ENCODE measurements at regions not wholly inside any gene's neighbourhood (a gene's known extent, or its start where the extent isn't known, plus 50 kb on each side); places are given as distances from the start of the nearest gene placed in this dataset.

- no peak overlapping the region for H3K4me3 Mint-ChIP-seq (ENCODE audit: low read depth, unreplicated experiment)
- no peaks in the 10 kb centered on the region for H3K36me3 Mint-ChIP-seq (ENCODE audit: insufficient read depth, unreplicated experiment)
- intact Hi-C loops (cut with micrococcal nuclease; ENCODE audit: unreplicated experiment) = no loop called here
- no peaks in the 10 kb centered on the region for H3K4me1 Mint-ChIP-seq (ENCODE audit: low read depth, unreplicated experiment)
- no peak overlapping the region for H3K27ac Mint-ChIP-seq (ENCODE audit: unreplicated experiment)
- DNase-seq = no peak
- no peaks in the 10 kb centered on the region for H3K9me3 Mint-ChIP-seq (ENCODE audit: low read depth, unreplicated experiment)
- peaks cover 49% of the 10 kb centered on the region for H3K27me3 Mint-ChIP-seq (ENCODE audit: unreplicated experiment)
- no peak for TF ChIP-seq CTCF (IDR thresholded peaks at IDR 0.05; ENCODE audit: unreplicated experiment)
- CTCF ChIA-PET = no interaction called here
- no TSS peak for BruUV-seq (replicated peaks)
These were observed 175.8 kb downstream of the ACTR3 start for GRCh38 chr2:114065731-114066130.

DNA sequence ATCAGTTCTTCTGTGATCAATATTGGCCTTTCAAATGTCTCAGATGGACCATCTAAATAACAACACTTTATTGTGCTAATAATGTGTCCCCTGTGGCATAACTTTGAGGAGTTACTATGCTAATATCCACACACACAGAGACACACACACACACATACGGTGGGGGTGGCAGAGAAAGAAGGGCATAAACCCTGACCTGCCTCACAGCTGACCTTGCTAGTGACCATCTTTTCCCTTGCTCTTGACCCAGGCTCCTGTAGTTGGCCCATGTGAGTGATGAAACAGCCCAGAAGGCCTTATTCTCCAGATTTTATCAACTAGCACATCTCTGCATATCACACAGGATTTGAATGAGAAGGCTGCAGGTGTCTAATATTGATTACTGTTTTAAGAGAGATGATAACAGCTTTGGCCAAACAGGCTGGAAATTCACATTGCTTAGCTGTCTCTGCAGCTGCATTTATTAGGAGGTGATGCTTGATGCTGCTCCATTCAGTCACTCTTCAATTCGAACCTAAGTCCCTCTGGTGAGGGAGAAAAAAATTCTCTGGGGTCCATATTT is 176.4 kb downstream of the ACTR3 start:
- no peaks in the 10 kb centered on the region for H3K9me3 Mint-ChIP-seq (ENCODE audit: low read depth, unreplicated experiment)
- CTCF ChIA-PET = no interaction called here
- no peak overlapping the region for H3K4me3 Mint-ChIP-seq (ENCODE audit: low read depth, unreplicated experiment)
- intact Hi-C loops (cut with micrococcal nuclease; ENCODE audit: unreplicated experiment) = no loop called here
- no peaks in the 10 kb centered on the region for H3K4me1 Mint-ChIP-seq (ENCODE audit: low read depth, unreplicated experiment)
- H3K36me3 Mint-ChIP-seq (ENCODE audit: insufficient read depth, unreplicated experiment) = no peaks in the 10 kb centered on the region
- peaks cover 54% of the 10 kb centered on the region for H3K27me3 Mint-ChIP-seq (ENCODE audit: unreplicated experiment)
- no peak for DNase-seq
- TF ChIP-seq CTCF (IDR thresholded peaks at IDR 0.05; ENCODE audit: unreplicated experiment) = no peak
- BruUV-seq (replicated peaks) = no TSS peak
- H3K27ac Mint-ChIP-seq (ENCODE audit: unreplicated experiment) = no peak overlapping the region

DNA sequence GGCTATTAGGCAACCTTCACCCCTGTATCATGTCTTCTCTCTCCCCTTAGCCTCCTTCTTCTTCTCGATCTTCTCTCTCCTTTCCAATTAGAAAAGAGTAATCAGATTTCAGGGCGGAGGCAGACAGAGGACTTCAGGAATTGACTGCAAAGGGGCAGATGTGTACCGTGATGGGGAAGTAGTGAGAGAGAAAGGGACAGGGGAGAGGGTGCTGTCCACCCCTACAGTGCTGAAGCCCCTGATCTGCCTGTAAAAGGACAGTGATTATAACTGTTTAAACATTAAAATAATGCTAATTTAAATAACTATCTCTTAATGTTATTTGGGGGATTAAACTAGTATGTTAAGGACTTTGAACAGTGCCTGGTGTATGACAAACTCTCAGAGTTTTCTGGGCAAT is 178.5 kb downstream of the ACTR3 start:
- peaks cover 66% of the 10 kb centered on the region for H3K27me3 Mint-ChIP-seq (ENCODE audit: unreplicated experiment)
- intact Hi-C loops (cut with micrococcal nuclease; ENCODE audit: unreplicated experiment) = no loop called here
- DNase-seq = peak; percentile 16
- no peak overlapping the region for H3K4me3 Mint-ChIP-seq (ENCODE audit: low read depth, unreplicated experiment)
- H3K9me3 Mint-ChIP-seq (ENCODE audit: low read depth, unreplicated experiment) = no peaks in the 10 kb centered on the region
- no peaks in the 10 kb centered on the region for H3K4me1 Mint-ChIP-seq (ENCODE audit: low read depth, unreplicated experiment)
- no peak for TF ChIP-seq CTCF (IDR thresholded peaks at IDR 0.05; ENCODE audit: unreplicated experiment)
- CTCF ChIA-PET = no interaction called here
- BruUV-seq (replicated peaks) = no TSS peak
- no peaks in the 10 kb centered on the region for H3K36me3 Mint-ChIP-seq (ENCODE audit: insufficient read depth, unreplicated experiment)
- no peak overlapping the region for H3K27ac Mint-ChIP-seq (ENCODE audit: unreplicated experiment)

GRCh38 chr2:114076961-114077360 is 187.1 kb downstream of the ACTR3 start:
- H3K4me3 Mint-ChIP-seq (ENCODE audit: low read depth, unreplicated experiment) = peak overlapping the region; percentile 23
- H3K9me3 Mint-ChIP-seq (ENCODE audit: low read depth, unreplicated experiment) = no peaks in the 10 kb centered on the region
- no peak for TF ChIP-seq CTCF (IDR thresholded peaks at IDR 0.05; ENCODE audit: unreplicated experiment)
- intact Hi-C loops (cut with micrococcal nuclease; ENCODE audit: unreplicated experiment) = loop anchor here (10.0 kb wide), 1 partner anchor 468 kb away; no protein-coding TSS in a partner anchor
- no peaks in the 10 kb centered on the region for H3K36me3 Mint-ChIP-seq (ENCODE audit: insufficient read depth, unreplicated experiment)
- peak; percentile 6 for DNase-seq
- H3K4me1 Mint-ChIP-seq (ENCODE audit: low read depth, unreplicated experiment) = peaks cover 15% of the 10 kb centered on the region
- H3K27ac Mint-ChIP-seq (ENCODE audit: unreplicated experiment) = peak overlapping the region; percentile 6
- BruUV-seq (replicated peaks) = no TSS peak
- CTCF ChIA-PET = interaction anchor here (0.7 kb wide), 2 partner anchors 572 to 1777 kb away, joined by 3 read pairs; no protein-coding TSS in a partner anchor
- H3K27me3 Mint-ChIP-seq (ENCODE audit: unreplicated experiment) = peaks cover 16% of the 10 kb centered on the region
